ACC112 (cell line): ENCODE measurements at regions not wholly inside any gene's neighbourhood (a gene's known extent, or its start where the extent isn't known, plus 50 kb on each side); places are given as distances from the start of the nearest gene placed in this dataset.

Source experiments
- H2AFZ ChIP-seq: fragments of 200-600 bp; sonication (generic); one replicate; pipeline ENCODE4 v1.6.0; 2017; ENCODE audit warnings: antibody characterized with exemption, low read length; ENCODE audit not compliant: unreplicated experiment
- H3K27ac ChIP-seq: fragments of 200-600 bp; sonication (generic); 2 replicates; pipeline ENCODE4 v1.5.1; 2014; ENCODE audit warnings: low read depth, mild to moderate bottlenecking, antibody characterized with exemption, low read length, moderate library complexity
- H3K27me3 ChIP-seq: fragments of 200-600 bp; sonication (generic); 2 replicates; pipeline ENCODE4 v1.6.1; 2014; ENCODE audit warnings: mild to moderate bottlenecking, antibody characterized with exemption, low read length, moderate library complexity, mixed read lengths; ENCODE audit not compliant: insufficient read depth
- H3K36me3 ChIP-seq: fragments of 200-600 bp; sonication (generic); 2 replicates; pipeline ENCODE4 v1.6.1; 2016; ENCODE audit warnings: mild to moderate bottlenecking, antibody characterized with exemption, low read length, moderate library complexity, mixed read lengths; ENCODE audit not compliant: insufficient read depth
- H3K4me1 ChIP-seq: fragments of 200-600 bp; sonication (generic); one replicate; pipeline ENCODE4 v1.6.1; 2016; ENCODE audit warnings: low read length, mixed read lengths; ENCODE audit not compliant: insufficient read depth, unreplicated experiment, control insufficient read depth
- H3K4me3 ChIP-seq: fragments of 200-600 bp; sonication (generic); 2 replicates; pipeline ENCODE4 v1.5.1; 2014; ENCODE audit warnings: mild to moderate bottlenecking, low read depth, low read length
- H3K79me2 ChIP-seq: fragments of 200-600 bp; sonication (generic); one replicate; pipeline ENCODE4 v1.6.0; 2016; ENCODE audit warnings: low read length; ENCODE audit not compliant: control insufficient read depth, unreplicated experiment, insufficient read depth

GRCh38 chr1:95734560-95734959, 500.6 kb downstream of the RWDD3 start:
- H3K36me3 ChIP-seq = no peaks in the 10 kb centered on the region
- H3K4me1 ChIP-seq = no peaks in the 10 kb centered on the region
- no peak overlapping the region for H3K4me3 ChIP-seq
- no peaks in the 10 kb centered on the region for H3K27me3 ChIP-seq
- H3K27ac ChIP-seq = no peak overlapping the region
- H2AFZ ChIP-seq = no peak overlapping the region
- H3K79me2 ChIP-seq = no peaks in the 10 kb centered on the region

- Histone ChIP-seq H3K27ac (no peak overlapping the region), H3K27me3 (no peaks in the 10 kb centered on the region), H3K79me2 (no peaks in the 10 kb centered on the region), H3K4me1 (no peaks in the 10 kb centered on the region), H3K36me3 (no peaks in the 10 kb centered on the region), H3K4me3 (no peak overlapping the region), H2AFZ (no peak overlapping the region)
These were observed 508.6 kb downstream of the RWDD3 start for GRCh38 chr1:95742591-95743089.

GRCh38 chr1:95744731-95745130, 510.7 kb downstream of the RWDD3 start:
- Histone ChIP-seq H3K27ac (no peak overlapping the region), H3K27me3 (no peaks in the 10 kb centered on the region), H3K4me3 (no peak overlapping the region), H3K36me3 (no peaks in the 10 kb centered on the region), H3K79me2 (no peaks in the 10 kb centered on the region), H2AFZ (no peak overlapping the region), H3K4me1 (no peaks in the 10 kb centered on the region)

GRCh38 chr1:95752515-95753381, 518.7 kb downstream of the RWDD3 start:
- no peaks in the 10 kb centered on the region for H3K36me3 ChIP-seq
- no peak overlapping the region for H2AFZ ChIP-seq
- H3K27me3 ChIP-seq = no peaks in the 10 kb centered on the region
- no peaks in the 10 kb centered on the region for H3K79me2 ChIP-seq
- H3K27ac ChIP-seq = no peak overlapping the region
- no peak overlapping the region for H3K4me3 ChIP-seq
- H3K4me1 ChIP-seq = no peaks in the 10 kb centered on the region

GRCh38 chr1:95753382-95754016, 519.5 kb downstream of the RWDD3 start:
- H2AFZ ChIP-seq = no peak overlapping the region
- H3K27me3 ChIP-seq = no peaks in the 10 kb centered on the region
- H3K27ac ChIP-seq = no peak overlapping the region
- no peaks in the 10 kb centered on the region for H3K4me1 ChIP-seq
- no peaks in the 10 kb centered on the region for H3K36me3 ChIP-seq
- H3K79me2 ChIP-seq = no peaks in the 10 kb centered on the region
- no peak overlapping the region for H3K4me3 ChIP-seq

- Histone ChIP-seq H2AFZ (no peak overlapping the region), H3K79me2 (no peaks in the 10 kb centered on the region), H3K27ac (no peak overlapping the region), H3K4me3 (no peak overlapping the region), H3K36me3 (no peaks in the 10 kb centered on the region), H3K27me3 (no peaks in the 10 kb centered on the region), H3K4me1 (no peaks in the 10 kb centered on the region)
These were observed 520.4 kb downstream of the RWDD3 start for GRCh38 chr1:95754412-95754811.

- H3K27ac ChIP-seq = no peak overlapping the region
- no peaks in the 10 kb centered on the region for H3K79me2 ChIP-seq
- H3K4me1 ChIP-seq = no peaks in the 10 kb centered on the region
- H3K4me3 ChIP-seq = no peak overlapping the region
- no peaks in the 10 kb centered on the region for H3K27me3 ChIP-seq
- no peaks in the 10 kb centered on the region for H3K36me3 ChIP-seq
- no peak overlapping the region for H2AFZ ChIP-seq
These were observed 532.0 kb downstream of the RWDD3 start for GRCh38 chr1:95766036-95766435.

- no peak overlapping the region for H3K4me3 ChIP-seq
- H3K27ac ChIP-seq = no peak overlapping the region
- no peaks in the 10 kb centered on the region for H3K79me2 ChIP-seq
- no peaks in the 10 kb centered on the region for H3K4me1 ChIP-seq
- no peaks in the 10 kb centered on the region for H3K27me3 ChIP-seq
- no peaks in the 10 kb centered on the region for H3K36me3 ChIP-seq
- H2AFZ ChIP-seq = no peak overlapping the region
These were observed 536.6 kb downstream of the RWDD3 start for GRCh38 chr1:95770581-95770980.

GRCh38 chr1:95778217-95778616, 544.2 kb downstream of the RWDD3 start:
- Histone ChIP-seq H3K4me1 (no peaks in the 10 kb centered on the region), H3K79me2 (no peaks in the 10 kb centered on the region), H3K4me3 (no peak overlapping the region), H3K27ac (no peak overlapping the region), H3K27me3 (no peaks in the 10 kb centered on the region), H2AFZ (no peak overlapping the region), H3K36me3 (no peaks in the 10 kb centered on the region)

- Histone ChIP-seq H3K4me3 (no peak overlapping the region), H3K27ac (no peak overlapping the region), H3K27me3 (no peaks in the 10 kb centered on the region), H3K4me1 (no peaks in the 10 kb centered on the region), H3K79me2 (no peaks in the 10 kb centered on the region), H3K36me3 (no peaks in the 10 kb centered on the region), H2AFZ (no peak overlapping the region)
These were observed 546.8 kb downstream of the RWDD3 start for GRCh38 chr1:95780836-95781235.

GRCh38 chr1:95790136-95790535, 556.1 kb downstream of the RWDD3 start:
- no peaks in the 10 kb centered on the region for H3K27me3 ChIP-seq
- no peaks in the 10 kb centered on the region for H3K4me1 ChIP-seq
- no peaks in the 10 kb centered on the region for H3K36me3 ChIP-seq
- H3K79me2 ChIP-seq = no peaks in the 10 kb centered on the region
- H2AFZ ChIP-seq = no peak overlapping the region
- no peak overlapping the region for H3K27ac ChIP-seq
- no peak overlapping the region for H3K4me3 ChIP-seq
